ENCODE measurements at regions not wholly inside any gene's neighbourhood (a gene's known extent, or its start where the extent isn't known, plus 50 kb on each side); places are given as distances from the start of the nearest gene placed in this dataset.
A peak's percentile ranks its signal among the peaks of the same experiment; 100 is the strongest.

DNA sequence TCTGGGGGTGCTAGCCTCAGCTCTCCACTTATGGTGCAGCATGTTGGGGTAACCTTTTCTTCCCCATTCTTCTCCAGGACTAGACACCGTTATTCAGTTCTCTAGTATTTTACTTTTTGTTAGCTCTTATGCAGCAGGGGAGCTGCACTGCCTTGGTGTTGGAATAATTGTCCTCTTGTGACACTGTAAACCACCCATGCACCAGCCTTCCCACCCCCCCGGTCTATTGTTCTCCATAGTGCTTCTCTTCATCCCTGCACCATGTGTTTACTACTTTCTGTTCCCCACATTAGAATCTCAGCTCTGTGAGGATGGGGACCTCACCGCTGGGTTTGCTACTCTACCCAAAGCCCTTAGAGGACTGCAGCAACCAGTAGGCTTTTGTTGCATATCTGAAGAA is 230.7 kb downstream of the RPS24 start:
- DNase-seq (ENCODE audit: low read depth): no peak

GRCh38 chr10:78266741-78267469 is 233.2 kb downstream of the RPS24 start:
- DNase-seq (ENCODE audit: low read depth): no peak

DNA sequence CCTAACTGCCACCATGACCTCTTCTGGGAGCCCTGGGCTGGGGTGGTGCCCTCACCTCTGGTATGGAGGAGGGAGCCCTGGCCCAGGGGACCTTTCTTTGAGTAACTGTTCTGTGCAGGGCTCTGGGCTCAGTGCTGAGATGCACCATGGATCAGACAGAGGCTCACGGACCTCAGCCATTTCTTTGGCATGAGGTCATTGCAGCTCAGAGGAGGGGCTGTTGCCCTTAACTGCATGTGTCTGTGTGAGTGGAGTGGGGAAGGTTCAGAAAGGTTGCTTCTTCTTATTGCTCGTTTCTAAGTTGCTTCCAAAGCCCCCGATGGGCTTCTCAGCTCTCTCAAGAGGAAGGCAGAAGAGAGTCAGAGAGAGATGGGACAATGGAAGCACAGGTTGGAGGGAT is 233.9 kb downstream of the RPS24 start:
- DNase-seq (ENCODE audit: low read depth): no peak

DNA sequence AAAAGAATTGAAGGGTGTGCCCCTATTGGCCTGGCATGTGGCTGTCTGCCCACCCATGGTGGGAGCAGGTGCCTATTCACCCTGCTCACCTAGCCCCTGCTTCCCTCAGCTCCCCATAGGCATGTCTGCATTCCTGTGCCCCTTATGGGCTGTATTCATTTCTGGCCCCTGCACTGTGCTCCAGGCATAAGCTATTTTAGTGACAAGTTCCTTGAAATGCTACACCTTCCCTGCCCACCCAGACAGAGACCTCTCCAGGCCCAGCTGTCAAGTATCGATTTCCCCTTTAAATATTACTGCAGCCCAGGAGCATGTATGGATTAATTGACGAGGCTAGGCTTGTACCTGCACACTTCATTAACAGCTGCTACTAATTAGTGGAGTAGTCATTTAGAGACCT is 235.4 kb downstream of the RPS24 start:
- DNase-seq (ENCODE audit: low read depth): no peak

GRCh38 chr10:78272329-78272728 is 238.7 kb downstream of the RPS24 start:
- no peak for DNase-seq (ENCODE audit: low read depth)

GRCh38 chr10:78274491-78274890 is 240.8 kb downstream of the RPS24 start:
- DNase-seq (ENCODE audit: low read depth): no peak

DNA sequence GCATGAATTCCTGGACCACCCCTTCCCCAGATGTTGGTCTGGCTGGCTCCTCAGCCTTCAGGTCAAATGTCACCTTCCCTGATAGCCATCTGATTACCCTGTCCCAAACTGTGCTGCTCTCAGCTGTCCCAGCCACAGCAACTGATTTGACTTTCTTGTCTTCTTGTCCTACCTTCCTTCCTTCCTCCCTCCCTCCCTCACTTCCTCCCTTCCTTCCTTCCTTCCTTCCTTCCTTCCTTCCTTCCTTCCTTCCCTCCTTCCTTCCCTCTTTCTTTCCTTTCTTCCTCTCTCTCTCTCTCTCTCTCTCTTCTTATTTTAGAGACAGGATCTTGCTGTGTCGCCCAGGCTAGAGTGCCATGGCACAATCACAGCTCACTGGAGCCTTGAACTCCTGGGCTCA is 242.5 kb downstream of the RPS24 start:
- DNase-seq (ENCODE audit: low read depth): no peak

DNA sequence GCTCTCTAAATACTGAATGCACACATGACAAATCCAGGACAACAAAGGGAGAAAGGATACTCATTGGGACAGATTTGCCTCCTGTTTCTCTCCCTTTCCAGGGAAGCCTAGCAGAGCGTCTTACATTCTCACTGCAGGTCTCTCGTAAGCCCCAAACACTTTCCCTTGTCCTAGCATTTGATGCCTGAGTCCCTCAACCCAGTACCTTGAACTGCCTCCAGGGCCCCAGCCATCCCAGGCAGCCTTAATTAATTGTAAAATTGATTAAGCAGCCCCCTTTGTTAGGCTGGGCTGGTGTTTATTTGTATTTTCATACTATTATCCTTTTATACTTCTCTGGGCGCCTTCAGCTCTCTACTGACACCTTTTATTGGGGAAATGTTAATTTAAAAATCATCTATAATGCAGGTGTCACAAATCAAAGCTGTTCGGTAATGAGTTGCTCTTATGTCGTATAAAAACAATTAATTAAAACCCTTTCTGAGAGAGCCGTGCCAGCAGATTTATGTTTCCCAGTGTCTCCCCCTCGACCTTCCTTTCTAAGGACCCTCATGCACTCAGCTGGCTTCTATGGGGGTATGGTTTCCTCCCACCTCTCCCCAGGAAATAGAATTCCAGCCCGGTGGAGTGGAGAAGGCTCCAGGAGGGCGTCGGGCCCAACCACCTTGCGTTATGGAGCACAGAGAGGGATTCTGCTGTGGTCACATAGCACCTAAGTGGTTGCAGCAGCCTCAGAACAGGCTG is 243.8 kb downstream of the RPS24 start:
- no peak for DNase-seq (ENCODE audit: low read depth)

- DNase-seq (ENCODE audit: low read depth): peak; percentile 38
These were observed 244.4 kb downstream of the RPS24 start for GRCh38 chr10:78278058-78278404.

- no peak for DNase-seq (ENCODE audit: low read depth)
These were observed 246.1 kb downstream of the RPS24 start for GRCh38 chr10:78279756-78280155.

GRCh38 chr10:78280604-78281003 is 246.9 kb downstream of the RPS24 start:
- DNase-seq (ENCODE audit: low read depth): no peak

DNA sequence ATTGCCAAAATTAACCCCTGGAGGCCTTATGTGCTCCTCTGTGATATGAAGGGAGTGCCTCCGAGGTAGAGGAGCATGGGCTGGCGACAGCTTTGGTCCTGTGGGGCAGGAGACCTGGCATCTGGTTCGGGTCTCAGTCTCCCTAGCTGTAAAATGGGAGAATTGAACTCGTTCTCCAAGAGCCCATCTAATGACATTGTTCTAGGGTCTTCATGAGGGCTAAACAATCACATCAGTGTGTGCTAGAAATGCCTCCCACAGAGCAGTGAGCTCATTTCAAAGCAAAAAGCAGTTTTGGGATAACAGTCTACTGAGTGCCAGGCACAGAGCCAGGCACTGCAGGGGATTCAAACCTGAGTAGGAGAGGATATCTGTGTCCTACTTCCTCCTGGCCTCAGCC is 248.0 kb downstream of the RPS24 start:
- DNase-seq (ENCODE audit: low read depth): no peak

- DNase-seq (ENCODE audit: low read depth): no peak
These were observed 249.5 kb downstream of the RPS24 start for GRCh38 chr10:78283069-78283682.

DNA sequence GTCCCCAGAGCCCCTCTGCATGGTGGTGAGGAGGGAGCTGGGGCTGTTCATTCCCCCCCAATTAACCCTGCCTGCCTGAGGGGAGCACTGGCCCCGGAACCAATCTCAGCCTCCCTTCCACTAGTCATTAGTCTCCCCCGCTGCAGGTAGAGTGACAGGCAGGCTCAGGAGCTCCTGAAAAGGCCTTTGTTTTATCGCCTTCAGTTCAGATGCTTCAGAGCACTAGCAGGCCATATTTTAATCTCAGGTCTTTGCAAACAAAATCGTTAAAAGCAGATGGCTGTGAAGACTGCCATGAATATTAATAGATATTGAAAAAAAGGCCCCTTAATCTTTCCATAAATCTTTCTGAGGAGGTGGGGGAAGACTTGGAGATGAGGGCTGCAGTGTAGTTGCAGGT is 250.7 kb downstream of the RPS24 start:
- no peak for DNase-seq (ENCODE audit: low read depth)

GRCh38 chr10:78285226-78285625 is 251.6 kb downstream of the RPS24 start:
- DNase-seq (ENCODE audit: low read depth): no peak

GRCh38 chr10:78286186-78286585 is 252.5 kb downstream of the RPS24 start:
- no peak for DNase-seq (ENCODE audit: low read depth)

GRCh38 chr10:78286668-78287067 is 253.0 kb downstream of the RPS24 start:
- DNase-seq (ENCODE audit: low read depth): no peak

- DNase-seq (ENCODE audit: low read depth): no peak
These were observed 254.0 kb downstream of the RPS24 start for GRCh38 chr10:78287618-78288017.

DNA sequence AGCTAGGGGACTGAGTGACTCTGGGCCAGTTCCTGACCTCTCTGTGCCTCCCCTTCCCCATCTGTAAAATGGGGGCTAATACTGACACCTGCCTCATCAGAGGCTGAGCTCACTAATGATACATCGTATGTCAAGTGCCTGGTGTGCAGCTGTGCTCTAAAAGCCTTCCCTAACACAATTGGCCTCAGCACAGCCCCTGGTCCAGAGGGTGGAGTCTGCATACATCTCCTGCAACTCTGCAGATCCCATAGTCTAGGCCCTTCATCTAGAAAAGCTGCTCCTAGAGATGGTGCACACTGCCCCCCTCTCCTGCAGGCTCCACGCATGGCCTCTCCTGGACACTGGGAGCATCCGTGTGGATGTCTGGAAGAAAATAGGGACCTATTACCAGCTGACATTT is 255.0 kb downstream of the RPS24 start:
- no peak for DNase-seq (ENCODE audit: low read depth)

DNA sequence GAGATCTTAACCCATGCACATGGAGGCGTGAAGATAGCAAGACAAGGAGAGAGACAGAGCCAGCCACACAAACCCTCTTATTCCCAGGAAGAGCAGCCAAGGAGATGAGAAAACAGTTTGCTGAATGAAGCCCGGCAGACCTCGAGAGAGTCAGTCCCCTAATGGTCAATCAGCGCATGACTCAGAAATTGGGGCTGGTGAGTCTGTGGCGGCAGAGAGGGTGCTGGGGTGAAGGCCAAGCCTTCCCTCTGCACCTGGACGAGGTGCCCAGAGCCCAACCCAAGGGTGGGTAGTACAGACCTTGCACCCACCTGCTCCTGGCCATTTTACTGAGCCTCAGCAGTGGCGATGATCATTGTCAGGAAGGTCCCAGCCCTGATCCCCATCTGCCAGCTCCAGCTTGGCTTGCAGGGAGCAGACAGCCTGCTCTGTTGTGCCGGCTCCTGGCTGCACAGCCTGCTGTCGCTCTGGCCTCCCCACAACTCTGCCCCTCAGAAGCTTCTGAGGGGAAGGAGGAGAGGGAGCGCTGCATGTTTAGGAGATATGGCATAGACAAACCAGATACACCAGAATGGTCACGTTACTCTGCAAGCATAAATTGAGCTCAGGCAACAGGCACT is 256.6 kb downstream of the RPS24 start:
- DNase-seq (ENCODE audit: low read depth): peak; percentile 20

GRCh38 chr10:78291722-78292121 is 258.1 kb downstream of the RPS24 start:
- DNase-seq (ENCODE audit: low read depth): no peak

DNA sequence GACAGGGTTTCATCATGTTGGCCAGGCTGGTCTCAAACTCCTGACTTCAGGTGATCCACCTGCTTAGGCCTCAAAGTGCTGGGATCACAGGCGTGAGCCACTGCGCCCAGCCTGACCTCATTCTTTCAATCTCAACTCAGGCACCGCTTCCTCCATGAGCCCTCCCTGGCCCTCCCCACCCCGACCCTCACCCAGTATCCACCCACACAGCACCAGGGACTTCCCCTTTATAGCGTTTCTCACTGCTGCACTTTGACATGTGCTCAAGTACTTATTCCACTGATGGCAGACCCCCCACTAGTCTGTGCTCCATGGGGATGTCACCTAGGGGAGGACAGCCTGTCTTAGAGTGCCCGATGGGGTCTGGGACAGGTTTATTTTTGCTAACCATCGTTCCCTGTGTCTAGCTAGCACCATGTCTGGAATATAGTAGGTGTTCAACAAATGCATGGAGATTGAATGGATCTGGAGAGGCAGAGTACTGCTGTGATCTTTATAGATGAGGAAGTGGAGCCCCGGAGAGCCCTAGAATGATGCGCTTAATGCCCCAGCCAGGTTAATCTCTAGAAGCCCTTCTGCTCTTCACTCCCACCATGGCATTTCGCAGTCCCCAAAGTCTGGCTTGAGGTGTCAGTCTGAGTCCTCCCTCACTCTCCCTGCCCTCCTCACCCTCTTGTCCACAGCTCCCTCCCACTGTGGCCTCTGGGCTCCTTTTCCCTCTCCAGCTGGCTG is 258.8 kb downstream of the RPS24 start:
- no peak for DNase-seq (ENCODE audit: low read depth)
